K562 (cell line): ENCODE measurements at regions not wholly inside any gene's neighbourhood (a gene's known extent, or its start where the extent isn't known, plus 50 kb on each side); places are given as distances from the start of the nearest gene placed in this dataset.

Experiments
- ATAC-seq: fragments of 200-7000 bp; cut with Tn5 transposase; 3 replicates; pipeline ENCODE4 v1.9.1; 2020; ENCODE audit warnings: moderate library complexity
- BruUV-seq: library from RNA; stranded (reverse); fragments of 400-500 nt; replicated peaks from 2 replicates; lab custom pipeline; 2021; lab: Mats Ljungman, UMichigan
- CTCF ChIA-PET: fragments of 300-600 bp; formaldehyde crosslinking; extraction: SDS; loops from one replicate; lab custom pipeline; 2021; ENCODE audit warnings: low intra/inter-chr PET ratio; lab: Yijun Ruan, JAX
- POLR2A ChIA-PET: fragments of 300-600, 350-650 bp; sonication (Branson Sonifier 250); formaldehyde crosslinking; extraction: SDS; loops from one replicate; lab custom pipeline; 2021; ENCODE audit warnings: antibody characterized with exemption, inconsistent platforms; lab: Yijun Ruan, JAX
- DNase-seq, 4 experiments: peaks; one replicate each; pipeline versions ENCODE4 v3.0.0 to v3.0.0-alpha.2; 2011 to 2018; ENCODE audit warnings: low spot score in 3 of 4, mixed read lengths in 3 of 4; ENCODE audit errors: extremely low read depth in 1 of 4
- FAIRE-seq: peaks from 2 replicates; lab custom pipeline; 2011; peaks lifted over from hg19 to GRCh38; lab: Jason Lieb, UNC
- H2AFZ ChIP-seq: 2 replicates; pipeline ENCODE4 v1.6.0; 2011; ENCODE audit warnings: low read depth, low read length, control low read depth, inconsistent platforms
- H3K27ac ChIP-seq: fragments of 200-600 bp; 3 replicates; pipeline ENCODE4 v1.8.0; 2011; ENCODE audit warnings: low read depth, mild to moderate bottlenecking, control low read depth, inconsistent platforms, low read length, moderate library complexity, mixed read lengths; ENCODE audit errors: extremely low read depth
- H3K27me3 ChIP-seq, 2 experiments: fragments of 300-600 bp in 1 of 2; 2 replicates in 1 of 2; 3 replicates in 1 of 2; pipeline versions ENCODE4 v1.6.0 to v1.8.0; 2011; ENCODE audit warnings: inconsistent platforms in 2 of 2, low read length in 2 of 2, mild to moderate bottlenecking in 1 of 2, mixed read lengths in 1 of 2, moderate library complexity in 1 of 2; ENCODE audit not compliant: control insufficient read depth in 2 of 2, insufficient read depth in 2 of 2
- H3K36me3 ChIP-seq: fragments of 300-600 bp; 3 replicates; pipeline ENCODE4 v1.8.0; 2011; ENCODE audit warnings: mild to moderate bottlenecking, low read length, inconsistent platforms; ENCODE audit not compliant: control insufficient read depth, insufficient read depth
- H3K4me1 ChIP-seq, 2 experiments: fragments of 200-600 bp in 1 of 2; replicated peaks in 1 of 2; 2 replicates in 1 of 2; 3 replicates in 1 of 2; pipeline versions ENCODE4 v1.5.1 to v1.8.0; 2011; ENCODE audit warnings: inconsistent platforms in 2 of 2, low read length in 2 of 2, mild to moderate bottlenecking in 1 of 2, mixed read lengths in 1 of 2, moderate library complexity in 1 of 2; ENCODE audit not compliant: control insufficient read depth in 2 of 2, insufficient read depth in 2 of 2
- H3K4me2 ChIP-seq: 2 replicates; pipeline ENCODE4 v1.6.1; 2011; ENCODE audit warnings: low read length, control low read depth, inconsistent platforms, mixed read lengths; ENCODE audit not compliant: insufficient read depth
- H3K4me3 ChIP-seq: fragments of 200-600 bp; sonication (generic), shearing (Covaris generic); 2 replicates; pipeline ENCODE4 v1.5.1; 2016; ENCODE audit warnings: control low read depth, inconsistent platforms
- H3K79me2 ChIP-seq: fragments of 200-600 bp; 3 replicates; pipeline ENCODE4 v1.8.0; 2011; ENCODE audit warnings: low read length, inconsistent platforms; ENCODE audit not compliant: control insufficient read depth, insufficient read depth
- H3K9ac ChIP-seq, 2 experiments: 2 replicates each; pipeline versions ENCODE4 v1.6.0 to v1.6.1; 2011; ENCODE audit warnings: low read depth in 2 of 2, low read length in 2 of 2, control low read depth in 1 of 2, inconsistent platforms in 1 of 2, mild to moderate bottlenecking in 1 of 2, mixed read lengths in 1 of 2; ENCODE audit not compliant: insufficient read depth in 1 of 2
- H3K9me1 ChIP-seq: one replicate; pipeline ENCODE4 v1.6.0; 2011; ENCODE audit warnings: inconsistent platforms, mild to moderate bottlenecking, low read length, moderate library complexity; ENCODE audit not compliant: control insufficient read depth, insufficient read depth
- H3K9me3 ChIP-seq: replicated peaks from 2 replicates; pipeline ENCODE4 v1.5.1; 2011; ENCODE audit warnings: low read depth, low read length, inconsistent platforms; ENCODE audit not compliant: control insufficient read depth, insufficient read depth
- H4K20me1 ChIP-seq: replicated peaks from 2 replicates; pipeline ENCODE4 v1.6.1; 2011; ENCODE audit warnings: low read length, inconsistent platforms, mixed read lengths; ENCODE audit not compliant: control insufficient read depth, insufficient read depth
- C11orf30 ChIP-seq: fragments of 450-650 bp; IDR thresholded peaks from 2 replicates; pipeline ENCODE4 v1.6.1; 2016; ENCODE audit warnings: low read depth, mild to moderate bottlenecking
- JUND ChIP-seq, 2 experiments: IDR thresholded peaks; 2 replicates in 1 of 2; 3 replicates in 1 of 2; pipeline ENCODE4 v1.6.1; 2011; ENCODE audit warnings: borderline replicate concordance in 2 of 2, low read depth in 2 of 2, low read length in 2 of 2, improper control_type of control experiment in 1 of 2, missing biosample characterization in 1 of 2, missing genetic modification characterization in 1 of 2, missing genetic modification reagents in 1 of 2
- KLF13 ChIP-seq: fragments of 450-650 bp; IDR thresholded peaks from 2 replicates; pipeline ENCODE4 v1.6.1; 2016; ENCODE audit warnings: missing genetic modification characterization, low read depth, mild to moderate bottlenecking, missing compliant biosample characterization, moderate library complexity, borderline replicate concordance
- MED1 ChIP-seq: sonication (generic); formaldehyde crosslinking; IDR thresholded peaks from 2 replicates; pipeline ENCODE4 v1.8.1; 2023; ENCODE audit warnings: missing genetic modification reagents, borderline replicate concordance
- PHB ChIP-seq: fragments of 250-450 bp; sonication (Bioruptor Pico); IDR thresholded peaks from 2 replicates; pipeline ENCODE4 v1.5.0; 2021
- ZNF584 ChIP-seq: fragments of 200-800 bp; sonication (Bioruptor generic); IDR thresholded peaks from 2 replicates; pipeline ENCODE4 v1.6.1; 2016; ENCODE audit warnings: low read depth, mild to moderate bottlenecking, missing genetic modification characterization, missing compliant biosample characterization
- ZZZ3 ChIP-seq: fragments of 450-650 bp; IDR thresholded peaks from 2 replicates; pipeline ENCODE4 v1.6.1; 2016; ENCODE audit warnings: antibody characterized with exemption, mild to moderate bottlenecking, moderate library complexity
- WGBS: fragments of 100-300 bp; shearing (Covaris generic); methylation state at CpG from one replicate; pipeline ENCODE4 v1.1.6; 2016; ENCODE audit warnings: low coverage, mixed read lengths; ENCODE audit not compliant: insufficient coverage; ENCODE audit errors: missing lambda C conversion rate; 5-methylcytosine and 5-hydroxymethylcytosine counted together
- in situ Hi-C: fragments of 300-500 bp; cut with MboI; formaldehyde crosslinking; loops from 4 replicates; pipeline ENCODE4 v1.15.0; 2018; ENCODE audit warnings: inconsistent platforms, mixed read lengths
- intact Hi-C: fragments of 100-400 bp; cut with micrococcal nuclease; formaldehyde crosslinking; loops from 2 replicates; pipeline ENCODE4 v1.14.2; 2022
- TF ChIP-seq, protein P1 (sequence below): fragments of 450-650 bp; formaldehyde crosslinking; IDR thresholded peaks from 2 replicates; pipeline ENCODE4 v1.4.0; 2020; ENCODE audit warnings: mild to moderate bottlenecking, moderate library complexity
- TF ChIP-seq, protein P2 (sequence below): fragments of 450-650 bp; formaldehyde crosslinking; IDR thresholded peaks from 2 replicates; pipeline ENCODE4 v1.4.0; 2020; ENCODE audit warnings: mild to moderate bottlenecking, moderate library complexity
- TF ChIP-seq, protein P3 (sequence below): fragments of 450-650 bp; IDR thresholded peaks from 2 replicates; pipeline ENCODE4 v1.6.1; 2017; ENCODE audit warnings: antibody characterized with exemption, mild to moderate bottlenecking
- TF ChIP-seq, protein P4 (sequence below): fragments of 450-650 bp; IDR thresholded peaks from 2 replicates; pipeline ENCODE4 v1.6.1; 2016
- TF ChIP-seq, protein P5 (sequence below): IDR thresholded peaks from 2 replicates; pipeline ENCODE4 v1.6.1; 2011; ENCODE audit not compliant: insufficient read length; ENCODE audit errors: extremely low read depth

DNA sequence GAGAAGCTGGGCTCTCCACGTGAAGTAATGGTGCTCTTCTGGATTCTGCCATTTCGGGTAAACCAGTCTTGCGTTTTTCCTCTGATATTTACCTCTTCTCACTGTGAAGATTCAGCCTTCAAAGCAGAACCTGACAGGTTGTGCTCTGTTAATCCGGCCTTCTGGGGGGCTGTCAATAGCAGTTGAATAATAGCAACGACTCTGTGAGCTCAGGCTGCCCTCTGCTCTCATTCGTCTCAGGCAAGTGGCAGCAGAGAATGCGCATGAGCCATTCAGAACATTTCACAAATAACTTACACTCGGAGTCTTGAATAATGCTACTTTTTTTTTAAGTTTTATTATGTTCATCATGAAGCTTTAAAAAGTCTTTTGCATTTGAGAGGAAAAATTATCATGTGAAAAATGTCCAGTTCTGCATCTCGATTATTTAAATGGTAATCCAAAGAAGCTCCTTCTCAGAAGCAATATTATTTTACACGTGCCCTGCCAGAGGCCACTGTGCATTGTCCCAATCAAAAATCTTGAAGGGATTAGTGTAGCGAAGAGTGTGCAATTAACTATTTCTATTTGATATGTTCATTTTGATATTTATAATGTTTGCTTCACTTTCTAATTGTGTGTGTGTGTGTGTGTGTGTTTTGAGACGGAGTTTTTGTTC is 354.2 kb upstream of the FAT1 start:
- in situ Hi-C loops, result no loop called here
- Histone ChIP-seq H3K9me3 (no peaks in the 10 kb centered on the region), H3K4me2 (no peak overlapping the region), H2AFZ (no peak overlapping the region), H3K36me3 (no peaks in the 10 kb centered on the region), H4K20me1 (no peaks in the 10 kb centered on the region), H3K4me1 (no peaks in the 10 kb centered on the region), H3K9me1 (no peaks in the 10 kb centered on the region), H3K4me3 (no peak overlapping the region), H3K9ac (no peak overlapping the region), H3K79me2 (no peaks in the 10 kb centered on the region), H3K27ac (no peak overlapping the region), H3K27me3 (peaks cover 2 to 18% of the 10 kb centered on the region in 2 experiments; a peak in 1 of 5 replicates)
- POLR2A ChIA-PET, result interaction anchor here (1.0 kb wide), 1 partner anchor 13 kb away, joined by 3 read pairs; no protein-coding TSS in a partner anchor
- no TSS peak for BruUV-seq
- FAIRE-seq, result no peak
- no peak for ATAC-seq
- CTCF ChIA-PET, result no interaction called here
- intact Hi-C loops, result no loop called here
- no peak for DNase-seq
- under 1% methylated on average over 12 of the region's 12 CpGs for WGBS
- TF ChIP-seq KLF13 (tag), result no peak
- TF ChIP-seq PHB (CRISPR knock-in tag), result no peak
- no peak for TF ChIP-seq JUND (IDR thresholded peaks at IDR 0.05; ENCODE audit: borderline replicate concordance, low read depth, low read length)
- no peak for TF ChIP-seq JUND (tag; IDR thresholded peaks at IDR 0.05; ENCODE audit: borderline replicate concordance, low read depth, low read length)
- TF ChIP-seq, protein P1, sequence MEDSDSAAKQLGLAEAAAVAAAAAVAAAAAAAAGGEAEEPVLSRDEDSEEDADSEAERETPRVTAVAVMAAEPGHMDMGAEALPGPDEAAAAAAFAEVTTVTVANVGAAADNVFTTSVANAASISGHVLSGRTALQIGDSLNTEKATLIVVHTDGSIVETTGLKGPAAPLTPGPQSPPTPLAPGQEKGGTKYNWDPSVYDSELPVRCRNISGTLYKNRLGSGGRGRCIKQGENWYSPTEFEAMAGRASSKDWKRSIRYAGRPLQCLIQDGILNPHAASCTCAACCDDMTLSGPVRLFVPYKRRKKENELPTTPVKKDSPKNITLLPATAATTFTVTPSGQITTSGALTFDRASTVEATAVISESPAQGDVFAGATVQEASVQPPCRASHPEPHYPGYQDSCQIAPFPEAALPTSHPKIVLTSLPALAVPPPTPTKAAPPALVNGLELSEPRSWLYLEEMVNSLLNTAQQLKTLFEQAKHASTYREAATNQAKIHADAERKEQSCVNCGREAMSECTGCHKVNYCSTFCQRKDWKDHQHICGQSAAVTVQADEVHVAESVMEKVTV (CRISPR knock-in tag), result no peak
- TF ChIP-seq, protein P2, sequence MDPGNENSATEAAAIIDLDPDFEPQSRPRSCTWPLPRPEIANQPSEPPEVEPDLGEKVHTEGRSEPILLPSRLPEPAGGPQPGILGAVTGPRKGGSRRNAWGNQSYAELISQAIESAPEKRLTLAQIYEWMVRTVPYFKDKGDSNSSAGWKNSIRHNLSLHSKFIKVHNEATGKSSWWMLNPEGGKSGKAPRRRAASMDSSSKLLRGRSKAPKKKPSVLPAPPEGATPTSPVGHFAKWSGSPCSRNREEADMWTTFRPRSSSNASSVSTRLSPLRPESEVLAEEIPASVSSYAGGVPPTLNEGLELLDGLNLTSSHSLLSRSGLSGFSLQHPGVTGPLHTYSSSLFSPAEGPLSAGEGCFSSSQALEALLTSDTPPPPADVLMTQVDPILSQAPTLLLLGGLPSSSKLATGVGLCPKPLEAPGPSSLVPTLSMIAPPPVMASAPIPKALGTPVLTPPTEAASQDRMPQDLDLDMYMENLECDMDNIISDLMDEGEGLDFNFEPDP, result no peak
- no peak for TF ChIP-seq C11orf30
- no peak for TF ChIP-seq MED1 (CRISPR knock-in tag)
- TF ChIP-seq ZNF584 (CRISPR knock-in tag), result no peak
- TF ChIP-seq, protein P3, sequence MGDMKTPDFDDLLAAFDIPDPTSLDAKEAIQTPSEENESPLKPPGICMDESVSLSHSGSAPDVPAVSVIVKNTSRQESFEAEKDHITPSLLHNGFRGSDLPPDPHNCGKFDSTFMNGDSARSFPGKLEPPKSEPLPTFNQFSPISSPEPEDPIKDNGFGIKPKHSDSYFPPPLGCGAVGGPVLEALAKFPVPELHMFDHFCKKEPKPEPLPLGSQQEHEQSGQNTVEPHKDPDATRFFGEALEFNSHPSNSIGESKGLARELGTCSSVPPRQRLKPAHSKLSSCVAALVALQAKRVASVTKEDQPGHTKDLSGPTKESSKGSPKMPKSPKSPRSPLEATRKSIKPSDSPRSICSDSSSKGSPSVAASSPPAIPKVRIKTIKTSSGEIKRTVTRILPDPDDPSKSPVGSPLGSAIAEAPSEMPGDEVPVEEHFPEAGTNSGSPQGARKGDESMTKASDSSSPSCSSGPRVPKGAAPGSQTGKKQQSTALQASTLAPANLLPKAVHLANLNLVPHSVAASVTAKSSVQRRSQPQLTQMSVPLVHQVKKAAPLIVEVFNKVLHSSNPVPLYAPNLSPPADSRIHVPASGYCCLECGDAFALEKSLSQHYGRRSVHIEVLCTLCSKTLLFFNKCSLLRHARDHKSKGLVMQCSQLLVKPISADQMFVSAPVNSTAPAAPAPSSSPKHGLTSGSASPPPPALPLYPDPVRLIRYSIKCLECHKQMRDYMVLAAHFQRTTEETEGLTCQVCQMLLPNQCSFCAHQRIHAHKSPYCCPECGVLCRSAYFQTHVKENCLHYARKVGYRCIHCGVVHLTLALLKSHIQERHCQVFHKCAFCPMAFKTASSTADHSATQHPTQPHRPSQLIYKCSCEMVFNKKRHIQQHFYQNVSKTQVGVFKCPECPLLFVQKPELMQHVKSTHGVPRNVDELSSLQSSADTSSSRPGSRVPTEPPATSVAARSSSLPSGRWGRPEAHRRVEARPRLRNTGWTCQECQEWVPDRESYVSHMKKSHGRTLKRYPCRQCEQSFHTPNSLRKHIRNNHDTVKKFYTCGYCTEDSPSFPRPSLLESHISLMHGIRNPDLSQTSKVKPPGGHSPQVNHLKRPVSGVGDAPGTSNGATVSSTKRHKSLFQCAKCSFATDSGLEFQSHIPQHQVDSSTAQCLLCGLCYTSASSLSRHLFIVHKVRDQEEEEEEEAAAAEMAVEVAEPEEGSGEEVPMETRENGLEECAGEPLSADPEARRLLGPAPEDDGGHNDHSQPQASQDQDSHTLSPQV, result no peak
- TF ChIP-seq, protein P4, sequence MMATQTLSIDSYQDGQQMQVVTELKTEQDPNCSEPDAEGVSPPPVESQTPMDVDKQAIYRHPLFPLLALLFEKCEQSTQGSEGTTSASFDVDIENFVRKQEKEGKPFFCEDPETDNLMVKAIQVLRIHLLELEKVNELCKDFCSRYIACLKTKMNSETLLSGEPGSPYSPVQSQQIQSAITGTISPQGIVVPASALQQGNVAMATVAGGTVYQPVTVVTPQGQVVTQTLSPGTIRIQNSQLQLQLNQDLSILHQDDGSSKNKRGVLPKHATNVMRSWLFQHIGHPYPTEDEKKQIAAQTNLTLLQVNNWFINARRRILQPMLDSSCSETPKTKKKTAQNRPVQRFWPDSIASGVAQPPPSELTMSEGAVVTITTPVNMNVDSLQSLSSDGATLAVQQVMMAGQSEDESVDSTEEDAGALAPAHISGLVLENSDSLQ, result no peak
- TF ChIP-seq ZZZ3, result no peak
- TF ChIP-seq, protein P5, sequence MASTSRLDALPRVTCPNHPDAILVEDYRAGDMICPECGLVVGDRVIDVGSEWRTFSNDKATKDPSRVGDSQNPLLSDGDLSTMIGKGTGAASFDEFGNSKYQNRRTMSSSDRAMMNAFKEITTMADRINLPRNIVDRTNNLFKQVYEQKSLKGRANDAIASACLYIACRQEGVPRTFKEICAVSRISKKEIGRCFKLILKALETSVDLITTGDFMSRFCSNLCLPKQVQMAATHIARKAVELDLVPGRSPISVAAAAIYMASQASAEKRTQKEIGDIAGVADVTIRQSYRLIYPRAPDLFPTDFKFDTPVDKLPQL, result no peak
